PFSK-1 (cell line): ENCODE measurements at regions not wholly inside any gene's neighbourhood (a gene's known extent, or its start where the extent isn't known, plus 50 kb on each side); places are given as distances from the start of the nearest gene placed in this dataset.

Source experiments
- FOXP2 ChIP-seq: optimal IDR thresholded peaks from 2 replicates; pipeline ENCODE3; 2011; ENCODE audit warnings: borderline replicate concordance, control low read depth, inconsistent platforms; ENCODE audit not compliant: insufficient read depth; ENCODE audit errors: extremely low read length, extremely low read depth
- POLR2AphosphoS5 ChIP-seq: IDR thresholded peaks from 2 replicates; pipeline ENCODE4 v1.6.1; 2012; ENCODE audit warnings: low read depth, mild to moderate bottlenecking, control low read depth, low read length, moderate library complexity
- SIN3A ChIP-seq: IDR thresholded peaks from 2 replicates; pipeline ENCODE4 v1.6.1; 2012; ENCODE audit warnings: mild to moderate bottlenecking, low read length, moderate library complexity, borderline replicate concordance; ENCODE audit not compliant: insufficient read depth
- TAF1 ChIP-seq: IDR thresholded peaks from 2 replicates; pipeline ENCODE4 v1.6.1; 2012; ENCODE audit warnings: low read length, control low read depth, borderline replicate concordance; ENCODE audit not compliant: insufficient read depth
- TF ChIP-seq, protein P1 (sequence below), 2 experiments: IDR thresholded peaks; 2 replicates each; pipeline versions ENCODE4 v1.6.1 to v1.8.0; 2011 to 2012; ENCODE audit warnings: low read depth in 2 of 2, low read length in 2 of 2, control low read depth in 1 of 2, inconsistent platforms in 1 of 2, mild to moderate bottlenecking in 1 of 2, moderate library complexity in 1 of 2; ENCODE audit not compliant: insufficient read depth in 1 of 2

GRCh38 chr2:128568106-128568505 is 249.4 kb upstream of the HS6ST1 start:
- TF ChIP-seq TAF1 = no peak
- TF ChIP-seq, protein P1, sequence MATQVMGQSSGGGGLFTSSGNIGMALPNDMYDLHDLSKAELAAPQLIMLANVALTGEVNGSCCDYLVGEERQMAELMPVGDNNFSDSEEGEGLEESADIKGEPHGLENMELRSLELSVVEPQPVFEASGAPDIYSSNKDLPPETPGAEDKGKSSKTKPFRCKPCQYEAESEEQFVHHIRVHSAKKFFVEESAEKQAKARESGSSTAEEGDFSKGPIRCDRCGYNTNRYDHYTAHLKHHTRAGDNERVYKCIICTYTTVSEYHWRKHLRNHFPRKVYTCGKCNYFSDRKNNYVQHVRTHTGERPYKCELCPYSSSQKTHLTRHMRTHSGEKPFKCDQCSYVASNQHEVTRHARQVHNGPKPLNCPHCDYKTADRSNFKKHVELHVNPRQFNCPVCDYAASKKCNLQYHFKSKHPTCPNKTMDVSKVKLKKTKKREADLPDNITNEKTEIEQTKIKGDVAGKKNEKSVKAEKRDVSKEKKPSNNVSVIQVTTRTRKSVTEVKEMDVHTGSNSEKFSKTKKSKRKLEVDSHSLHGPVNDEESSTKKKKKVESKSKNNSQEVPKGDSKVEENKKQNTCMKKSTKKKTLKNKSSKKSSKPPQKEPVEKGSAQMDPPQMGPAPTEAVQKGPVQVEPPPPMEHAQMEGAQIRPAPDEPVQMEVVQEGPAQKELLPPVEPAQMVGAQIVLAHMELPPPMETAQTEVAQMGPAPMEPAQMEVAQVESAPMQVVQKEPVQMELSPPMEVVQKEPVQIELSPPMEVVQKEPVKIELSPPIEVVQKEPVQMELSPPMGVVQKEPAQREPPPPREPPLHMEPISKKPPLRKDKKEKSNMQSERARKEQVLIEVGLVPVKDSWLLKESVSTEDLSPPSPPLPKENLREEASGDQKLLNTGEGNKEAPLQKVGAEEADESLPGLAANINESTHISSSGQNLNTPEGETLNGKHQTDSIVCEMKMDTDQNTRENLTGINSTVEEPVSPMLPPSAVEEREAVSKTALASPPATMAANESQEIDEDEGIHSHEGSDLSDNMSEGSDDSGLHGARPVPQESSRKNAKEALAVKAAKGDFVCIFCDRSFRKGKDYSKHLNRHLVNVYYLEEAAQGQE (IDR thresholded peaks at IDR 0.05; ENCODE audit: insufficient read depth in 1 of 2, low read depth in 2 of 2, low read length in 2 of 2) = no peak
- TF ChIP-seq POLR2AphosphoS5 = no peak
- TF ChIP-seq SIN3A = no peak
- no peak for TF ChIP-seq FOXP2

DNA sequence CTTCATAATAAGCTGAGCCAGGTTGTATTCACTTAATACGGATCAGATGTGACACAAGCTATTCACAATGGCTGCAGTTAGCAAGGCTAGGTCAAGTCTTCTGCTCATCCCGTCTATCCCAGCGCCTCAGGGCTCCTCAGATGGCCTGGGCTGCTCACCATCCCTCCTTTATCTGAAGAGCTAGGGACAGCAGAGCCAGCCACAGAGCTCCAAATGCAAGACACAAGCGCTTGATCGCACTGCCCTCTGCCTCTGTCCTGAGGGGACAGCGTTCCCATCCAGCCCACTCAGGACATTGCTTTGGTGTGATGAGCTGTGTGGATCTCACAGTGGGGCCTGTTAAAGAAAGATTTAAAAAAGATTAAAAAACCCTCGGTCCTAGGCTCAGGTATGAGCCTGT is 254.4 kb upstream of the HS6ST1 start:
- TF ChIP-seq TAF1 (no peak), POLR2AphosphoS5 (no peak), FOXP2 (no peak), SIN3A (no peak)
- TF ChIP-seq, protein P1 (IDR thresholded peaks at IDR 0.05; ENCODE audit: insufficient read depth in 1 of 2, low read depth in 2 of 2, low read length in 2 of 2) = no peak

- TF ChIP-seq FOXP2 = no peak
- TF ChIP-seq POLR2AphosphoS5 = no peak
- TF ChIP-seq SIN3A = no peak
- TF ChIP-seq TAF1 = no peak
- TF ChIP-seq, protein P1 (IDR thresholded peaks at IDR 0.05; ENCODE audit: insufficient read depth in 1 of 2, low read depth in 2 of 2, low read length in 2 of 2) = no peak
Observed at GRCh38 chr2:128573531-128573930, 254.9 kb upstream of the HS6ST1 start.

DNA sequence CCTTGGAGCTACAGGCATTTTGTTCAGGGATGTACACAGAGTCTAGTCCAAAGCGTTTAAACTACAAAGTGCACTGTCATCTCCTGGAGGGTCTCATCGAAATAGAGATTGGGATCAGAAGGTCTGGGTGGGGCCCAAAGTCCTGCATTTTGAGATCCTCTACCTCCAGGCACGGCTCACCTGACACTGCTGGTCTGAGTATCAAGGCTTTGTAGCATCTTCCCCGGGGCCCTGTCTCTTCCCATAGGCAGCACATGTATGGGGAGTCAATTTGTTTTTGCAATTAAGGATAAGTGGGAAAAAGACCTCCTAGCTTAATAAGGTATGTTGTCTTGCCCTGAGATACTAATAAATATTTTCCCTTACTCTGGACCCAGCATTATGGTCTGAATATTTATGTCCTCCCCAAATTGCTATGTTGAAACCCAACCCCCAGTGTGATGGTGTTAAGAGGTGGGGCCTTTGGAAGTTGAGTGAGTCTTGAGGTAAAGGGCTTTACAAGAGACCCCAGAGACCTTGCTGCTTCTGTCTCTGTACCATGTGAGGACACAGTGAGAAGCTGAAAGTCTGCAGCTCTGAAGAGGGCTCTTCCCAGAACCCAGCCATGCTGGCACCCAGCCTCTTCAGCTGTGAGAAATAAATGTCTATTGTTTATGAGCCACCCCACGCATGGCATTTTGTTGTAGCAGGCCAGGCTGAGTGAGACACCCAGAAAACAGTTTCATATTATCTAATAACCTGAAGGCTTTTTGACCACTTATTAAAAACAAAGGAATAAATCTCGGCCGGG is 258.7 kb upstream of the HS6ST1 start:
- no peak for TF ChIP-seq TAF1
- TF ChIP-seq SIN3A = no peak
- no peak for TF ChIP-seq FOXP2
- TF ChIP-seq, protein P1 (IDR thresholded peaks at IDR 0.05; ENCODE audit: insufficient read depth in 1 of 2, low read depth in 2 of 2, low read length in 2 of 2) = no peak
- TF ChIP-seq POLR2AphosphoS5 = no peak
